DMS53 treated with DMSO at 0.1 percent for 48 hours (cell line): ENCODE measurements at regions not wholly inside any gene's neighbourhood (a gene's known extent, or its start where the extent isn't known, plus 50 kb on each side); places are given as distances from the start of the nearest gene placed in this dataset.

Experiments used
- DNase-seq: peaks from one replicate; lab custom pipeline; 2025; ENCODE audit not compliant: unreplicated experiment; lab: John Stamatoyannopoulos, UW

DNA sequence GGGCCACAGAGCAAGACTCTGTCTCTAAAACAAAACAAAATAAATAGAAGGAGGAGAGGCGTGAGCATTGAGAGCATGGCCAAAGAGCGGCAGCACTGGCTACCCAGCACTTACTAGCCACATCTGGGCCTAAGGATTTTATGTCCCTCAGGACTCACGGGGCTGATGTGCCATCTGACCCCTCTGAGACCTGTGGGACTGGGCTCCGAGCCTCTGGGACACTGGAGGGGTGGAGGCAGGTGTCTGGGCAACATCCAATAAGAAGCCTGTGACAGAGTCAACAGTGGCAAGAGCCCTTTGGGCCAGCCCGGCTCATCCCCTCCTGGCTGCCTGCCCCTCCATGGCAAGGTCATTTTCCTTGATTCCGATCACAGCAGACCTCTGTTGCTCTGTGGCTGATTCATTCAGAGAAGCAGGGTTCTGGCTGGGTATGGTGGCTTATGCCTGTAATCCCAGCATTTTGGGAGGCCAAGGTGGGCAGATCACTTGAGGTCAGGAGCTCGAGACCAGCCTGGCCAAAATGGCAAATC, 60.7 kb downstream of the RRM2 start:
- no peak for DNase-seq

DNA sequence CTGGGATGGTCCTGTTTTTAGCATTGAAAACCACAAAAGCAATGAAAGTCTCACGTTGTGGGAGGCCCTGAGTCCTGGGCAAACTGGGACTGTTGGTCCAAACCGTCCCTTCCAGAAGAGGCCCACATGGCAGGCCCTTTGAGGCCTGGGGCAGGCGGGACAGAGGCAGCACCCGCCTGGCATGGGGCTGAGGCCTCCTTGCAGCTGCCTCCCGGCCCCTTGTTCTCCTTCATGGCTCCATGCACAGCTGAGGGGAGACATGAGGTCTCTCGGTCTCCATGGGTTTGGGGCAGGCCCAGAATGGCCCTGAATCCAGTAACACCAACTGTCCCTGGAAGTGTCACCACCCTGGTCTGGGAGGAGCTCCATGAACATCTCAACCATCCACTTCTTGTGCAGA, 61.9 kb downstream of the RRM2 start:
- DNase-seq, result no peak

DNA sequence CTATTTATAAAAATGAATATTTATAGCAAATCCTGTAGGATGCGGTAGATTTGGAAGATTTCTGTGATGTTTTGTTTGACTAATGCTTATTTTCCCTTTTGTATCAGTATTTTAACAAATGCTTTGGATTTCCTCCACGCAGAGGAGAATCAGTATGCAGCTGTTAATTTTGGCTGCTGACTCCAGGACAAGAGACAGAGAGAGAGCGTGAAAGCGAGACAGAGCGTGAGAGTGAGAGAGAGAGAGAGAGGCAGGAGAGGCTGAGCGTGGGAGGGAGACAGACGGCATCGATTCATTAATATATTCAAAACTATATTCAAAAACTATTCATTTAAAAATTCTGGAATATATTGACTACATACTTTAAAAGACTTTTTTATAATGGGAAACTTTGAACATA, 62.5 kb downstream of the RRM2 start:
- no peak for DNase-seq

DNA sequence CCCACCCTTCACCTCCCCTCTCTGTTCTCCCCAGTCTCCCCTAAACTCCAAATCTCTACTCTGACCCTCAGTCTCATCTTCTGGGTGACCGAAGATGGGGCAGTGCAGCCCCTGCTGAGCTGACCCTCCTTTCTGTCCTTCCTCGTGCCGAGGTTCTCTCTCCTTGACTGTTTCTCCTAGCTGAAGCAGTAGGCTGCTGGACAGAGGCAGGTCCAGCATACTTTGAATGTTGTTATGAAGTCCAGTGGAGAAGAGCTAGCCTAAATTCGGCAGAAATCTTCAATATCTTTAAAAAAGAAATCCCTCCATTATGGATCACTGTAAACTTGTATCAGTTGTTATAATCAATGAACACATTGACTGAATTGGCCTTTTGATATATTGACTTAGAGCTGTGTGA, 63.2 kb downstream of the RRM2 start:
- no peak for DNase-seq

DNA sequence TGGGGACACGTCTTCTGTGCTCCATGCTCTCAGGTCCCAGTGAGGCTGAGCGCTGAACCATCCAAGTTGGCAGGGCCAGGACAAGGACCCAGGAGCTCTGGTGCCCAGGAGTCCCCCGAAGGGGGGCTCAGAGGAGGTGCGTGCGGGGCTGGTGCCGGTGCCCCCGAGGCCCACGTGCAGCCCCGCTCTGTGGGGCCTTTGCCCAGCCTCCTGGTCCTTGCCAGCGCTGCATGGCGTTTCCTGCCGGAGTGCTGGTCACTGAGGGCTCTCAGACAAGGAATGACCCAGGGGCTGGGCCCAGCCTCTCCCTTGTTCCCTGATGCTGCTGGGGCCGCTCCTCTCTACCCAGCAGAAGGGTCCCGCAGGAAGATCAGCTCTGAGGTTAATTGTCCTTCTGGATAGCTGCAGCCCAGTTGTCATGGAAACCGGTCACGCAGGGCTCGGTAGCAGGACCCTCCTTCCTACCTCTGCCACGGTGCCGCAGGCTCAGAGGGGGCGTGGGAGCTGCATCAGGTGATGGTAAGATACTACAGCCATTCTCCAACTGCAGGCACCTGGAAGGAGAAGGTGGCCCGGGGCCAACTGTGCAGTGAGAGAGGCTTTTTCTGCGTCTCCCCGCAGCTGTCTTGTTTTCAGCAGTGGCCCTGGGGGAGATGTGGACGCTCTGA, 64.5 kb downstream of the RRM2 start:
- DNase-seq, result no peak

DNA sequence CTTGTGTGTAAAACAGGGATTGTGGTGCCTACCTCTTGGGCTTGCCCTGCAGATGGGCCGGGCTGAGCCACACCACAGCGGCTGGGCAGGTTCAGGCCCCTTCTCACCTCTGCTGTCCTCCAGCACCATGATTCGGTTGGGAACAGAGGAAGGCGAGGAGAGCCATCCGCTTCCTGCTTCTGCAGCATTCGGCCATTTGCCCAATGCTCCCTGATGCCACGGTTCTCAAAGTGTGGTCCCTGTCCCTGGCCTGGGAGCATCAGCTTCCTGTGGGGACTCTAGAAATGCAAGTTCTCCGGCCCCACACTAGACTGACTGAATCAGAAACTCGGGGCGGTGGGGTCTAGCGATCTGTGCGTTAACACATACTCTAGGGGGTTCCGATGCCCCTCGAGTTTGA, 65.1 kb downstream of the RRM2 start:
- no peak for DNase-seq

DNA sequence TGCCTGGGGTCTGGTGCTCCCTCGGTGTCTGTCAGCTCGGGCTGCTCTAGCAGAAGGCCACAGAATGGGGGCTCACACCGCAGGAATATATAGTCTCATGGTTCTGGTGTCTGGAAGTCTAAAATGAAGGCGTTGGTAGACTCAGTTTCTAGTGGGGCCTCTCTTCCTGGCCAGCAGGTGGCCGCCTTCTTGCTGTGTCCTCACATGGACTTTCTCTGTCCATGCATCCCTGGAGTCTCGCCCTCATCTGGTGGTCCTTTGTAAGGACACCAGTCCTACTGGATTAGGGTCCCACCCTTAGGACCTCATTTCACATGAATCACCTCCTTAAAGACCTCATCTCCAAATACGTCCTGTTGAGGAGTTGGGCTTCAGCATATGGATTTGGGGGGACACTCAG, 65.7 kb downstream of the RRM2 start:
- DNase-seq, result no peak

DNA sequence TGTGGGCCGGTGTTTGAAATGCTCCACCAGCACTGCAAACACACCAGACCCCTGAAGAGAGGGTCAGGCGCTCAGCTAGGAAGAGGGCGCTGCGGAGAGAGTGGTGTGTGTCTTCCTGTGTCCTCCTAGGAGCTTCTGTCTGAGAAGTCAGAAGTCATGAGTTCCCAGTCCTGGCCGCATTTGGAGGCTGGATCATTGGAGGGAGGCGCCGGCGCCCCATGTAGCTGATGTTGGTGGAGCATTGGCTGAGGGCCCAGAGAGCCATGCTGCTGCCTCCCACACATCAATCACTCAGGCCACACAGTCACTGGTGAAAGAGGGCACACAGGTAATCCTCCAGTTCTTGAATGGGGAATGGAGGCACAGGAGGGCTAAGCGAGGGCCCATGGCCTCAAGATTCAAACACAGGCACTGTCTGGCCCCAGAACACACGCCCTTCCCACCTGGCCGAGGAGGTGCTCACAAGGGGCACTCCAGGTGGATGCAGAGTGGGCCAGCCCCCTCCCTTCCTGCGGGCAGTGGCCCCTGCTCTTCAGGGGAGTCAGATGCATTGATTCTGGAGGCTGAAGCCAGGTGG, 66.3 kb downstream of the RRM2 start:
- DNase-seq, result no peak

DNA sequence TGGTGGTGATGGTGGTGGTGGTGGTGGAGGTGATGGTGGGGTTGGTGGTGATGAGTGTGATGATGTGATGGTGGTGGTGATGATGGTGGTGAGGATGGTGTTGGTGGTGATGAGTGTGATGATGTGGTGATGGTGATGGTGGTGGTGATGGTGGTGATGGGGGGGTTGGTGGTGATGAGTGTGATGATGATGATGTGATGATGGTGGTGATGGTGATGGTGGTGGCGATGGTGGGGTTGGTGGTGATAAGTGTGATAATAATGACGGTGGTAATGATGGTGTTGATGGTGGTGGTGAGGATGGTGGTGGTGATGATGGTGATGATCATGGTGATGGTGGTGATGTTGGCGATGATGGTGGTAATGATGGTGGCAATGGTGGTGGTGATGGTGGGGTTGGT, 67.7 kb downstream of the RRM2 start:
- no peak for DNase-seq

DNA sequence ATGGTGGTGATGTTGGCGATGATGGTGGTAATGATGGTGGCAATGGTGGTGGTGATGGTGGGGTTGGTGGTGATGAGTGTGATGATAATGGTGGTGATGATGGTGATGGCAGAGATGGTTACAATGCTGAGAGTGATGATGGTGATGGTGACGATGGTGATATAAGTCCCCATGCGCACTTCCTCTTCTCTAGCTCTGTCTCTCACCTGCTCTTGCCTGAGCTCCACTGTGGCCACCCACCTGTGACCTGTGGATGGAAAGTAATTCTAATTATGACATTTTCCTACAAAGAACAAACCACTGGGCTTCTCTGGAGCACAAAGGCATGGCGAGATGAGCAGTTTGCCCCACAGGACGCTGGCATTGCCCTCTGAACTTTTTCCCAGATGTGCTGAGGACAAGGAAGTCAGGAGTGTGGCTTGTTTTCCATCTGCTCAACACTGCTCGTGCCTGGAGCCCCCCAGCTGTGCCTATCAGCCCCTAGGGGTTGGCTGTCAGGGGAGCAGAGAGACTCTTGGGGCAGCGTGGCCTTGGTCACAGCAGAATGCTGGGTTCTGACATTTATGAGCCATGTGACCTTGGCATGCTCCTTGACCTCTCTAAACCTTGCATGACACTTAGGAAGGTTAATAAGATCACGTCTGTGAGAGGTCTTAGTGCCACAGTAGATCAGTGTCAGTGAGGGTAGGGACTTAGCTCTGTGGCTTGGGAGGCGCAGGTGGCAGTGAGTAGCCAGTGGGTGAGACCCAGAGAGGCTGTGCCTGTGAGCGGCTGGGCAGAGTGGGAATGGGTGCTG, 68.4 kb downstream of the RRM2 start:
- DNase-seq, result no peak

DNA sequence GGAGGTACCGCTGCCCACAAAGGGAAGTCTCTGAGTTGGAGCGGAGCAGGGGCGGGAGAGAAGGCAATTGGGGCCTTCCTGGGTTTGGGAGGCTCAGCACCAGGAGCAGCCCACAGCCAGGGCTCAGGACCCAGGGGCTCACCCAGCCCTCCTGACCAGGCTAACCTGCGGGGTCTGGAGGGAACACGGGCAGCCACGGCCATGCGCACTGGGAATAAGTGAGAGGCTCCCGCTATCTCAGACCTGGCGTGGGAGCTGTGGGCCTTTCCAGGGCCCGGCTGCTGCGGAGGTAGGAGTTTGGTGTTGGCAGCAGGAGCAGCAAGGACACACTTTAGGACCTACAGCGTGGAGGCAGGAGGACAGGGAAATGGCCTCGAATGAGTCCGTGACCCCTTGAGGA, 69.0 kb downstream of the RRM2 start:
- no peak for DNase-seq

DNA sequence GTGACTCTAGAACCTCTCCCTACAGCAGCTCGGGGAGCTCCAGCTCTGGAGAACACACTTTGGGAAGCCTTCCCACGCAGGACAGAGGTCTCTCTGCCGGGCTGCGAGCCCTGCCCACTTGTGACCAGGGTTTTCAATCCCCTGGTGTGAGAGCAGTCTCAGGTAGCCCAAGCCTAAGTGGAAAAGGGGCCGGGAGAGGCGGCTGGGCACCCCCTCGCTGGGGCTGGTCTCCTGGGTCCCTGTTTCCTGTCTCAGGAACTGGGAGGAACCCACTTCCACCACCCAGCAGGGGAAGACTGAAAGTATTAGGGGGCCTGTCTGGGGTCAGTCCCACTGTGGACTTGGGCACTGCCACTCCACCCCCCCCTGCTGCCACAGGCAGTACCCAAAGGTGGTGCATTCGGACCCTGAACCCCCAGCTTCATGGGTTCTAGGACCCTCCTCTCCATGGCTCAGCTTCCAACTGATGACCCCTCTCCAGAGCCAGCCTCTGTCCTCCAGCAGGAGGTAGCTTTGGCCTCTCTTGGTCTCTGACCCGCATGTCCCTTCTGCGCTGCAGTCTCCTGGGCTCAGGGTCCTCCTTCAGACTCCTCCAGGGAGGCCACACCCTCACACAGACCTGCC, 70.0 kb downstream of the RRM2 start:
- no peak for DNase-seq

DNA sequence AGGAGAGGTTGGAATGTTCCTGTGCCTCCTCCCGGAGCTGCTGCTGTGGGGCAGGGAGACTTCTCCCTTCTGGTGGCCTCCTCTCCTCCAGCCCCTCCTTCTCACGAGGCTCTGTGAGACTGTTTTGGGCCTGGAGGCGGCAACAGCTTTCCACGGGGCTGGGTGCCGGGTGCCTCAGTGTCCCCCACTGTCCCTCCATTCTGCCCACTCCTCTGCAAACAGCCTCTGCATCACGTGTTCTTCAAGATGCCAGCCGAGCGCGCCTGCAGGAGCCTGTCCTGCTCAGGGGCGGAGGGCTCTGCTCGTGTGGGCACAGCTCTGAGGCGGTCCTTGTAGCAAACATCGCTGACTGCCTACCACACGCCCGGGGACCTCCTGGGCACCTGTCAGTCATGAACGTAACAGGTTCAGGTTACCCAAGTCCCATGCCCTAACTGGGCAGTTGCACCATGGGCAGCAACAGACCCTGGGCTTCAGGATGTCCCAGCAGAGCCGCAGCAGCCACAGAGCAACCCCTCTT, 70.8 kb downstream of the RRM2 start:
- DNase-seq, result no peak

DNA sequence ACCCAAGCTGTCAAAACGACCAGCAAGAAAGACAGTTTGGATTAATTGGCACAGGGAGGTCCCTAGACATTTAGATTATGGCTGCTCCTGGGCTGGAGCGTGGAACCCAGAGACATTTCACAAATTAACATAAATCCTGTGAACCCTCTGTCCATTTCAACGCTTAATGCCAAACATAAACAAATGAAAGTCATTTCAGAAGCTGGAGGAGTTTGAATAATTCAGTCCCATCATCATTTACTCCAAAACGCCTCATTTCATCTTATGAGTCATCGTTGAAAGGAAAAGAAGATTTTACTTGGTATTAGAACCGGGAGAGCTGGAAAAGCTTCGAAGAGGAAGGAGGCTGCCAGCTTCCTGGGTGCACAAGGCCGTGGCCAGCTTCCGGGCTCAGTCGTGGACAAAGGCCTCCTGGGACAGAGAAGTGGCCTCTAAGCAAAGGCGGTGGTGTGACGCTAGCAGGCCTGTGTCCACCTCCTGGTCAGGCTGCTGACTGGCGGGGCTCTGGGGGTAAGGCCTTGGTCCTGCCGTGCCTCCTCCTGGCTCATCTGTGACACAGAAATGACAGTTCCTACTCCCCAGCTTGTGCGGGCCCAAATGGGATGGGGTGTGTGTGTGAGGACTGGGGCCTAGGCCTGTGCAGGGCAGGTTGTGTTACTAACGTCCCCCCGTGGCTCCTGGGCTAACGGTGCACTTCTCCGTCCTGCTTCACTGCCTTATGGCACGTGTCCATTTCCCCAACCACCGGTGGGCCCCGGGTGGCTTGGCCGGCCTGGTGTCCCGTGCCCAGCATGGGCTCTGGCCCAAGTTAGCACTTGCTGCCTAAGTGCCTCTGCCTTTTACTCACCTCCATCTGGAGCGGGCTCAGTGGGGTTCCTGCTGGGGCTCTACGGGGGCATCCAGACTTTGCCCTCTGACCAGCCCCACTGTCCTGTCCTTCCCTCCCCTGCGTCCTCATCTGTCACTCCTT, 71.6 kb downstream of the RRM2 start:
- no peak for DNase-seq

DNA sequence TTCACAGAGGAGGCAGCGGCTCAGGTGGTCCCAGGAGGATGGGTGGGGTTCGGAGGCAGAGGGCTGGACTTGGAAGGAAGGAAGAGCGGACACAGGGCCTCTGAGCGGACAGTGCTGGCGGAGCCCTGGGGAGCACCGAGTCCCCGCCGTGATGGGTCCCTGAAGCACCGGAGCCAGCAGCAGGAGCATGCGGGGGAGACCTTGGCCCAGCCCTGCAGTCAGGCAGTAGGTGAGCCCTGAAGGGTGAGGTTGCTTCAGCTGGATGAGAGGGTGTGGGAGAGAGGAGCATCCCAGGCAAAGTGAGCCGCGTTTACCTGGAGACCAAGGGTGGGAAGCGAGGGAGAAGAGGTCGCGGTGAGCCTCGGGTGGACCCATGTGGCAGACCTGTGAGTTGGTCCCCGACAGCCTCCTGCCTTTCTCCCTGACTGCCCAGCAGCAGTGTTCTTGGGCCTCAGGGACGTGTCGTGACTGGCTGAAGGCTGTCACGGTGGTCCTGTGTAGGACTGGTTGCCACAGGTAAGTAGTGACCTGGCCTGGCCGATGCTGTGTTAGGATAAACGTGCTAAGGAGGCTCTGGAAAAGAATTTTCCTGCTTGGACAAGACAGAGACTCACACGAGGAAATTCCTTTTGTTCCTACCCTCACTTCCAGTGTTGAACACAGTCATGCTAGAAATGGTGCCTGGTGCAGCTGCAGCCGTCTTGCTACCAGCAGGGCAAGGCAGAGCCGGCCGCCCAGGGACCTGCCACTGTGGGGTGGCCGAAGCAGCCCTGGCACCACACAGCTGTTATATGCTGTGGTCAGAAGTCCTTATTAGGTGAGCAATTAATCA, 73.0 kb downstream of the RRM2 start:
- DNase-seq, result no peak

DNA sequence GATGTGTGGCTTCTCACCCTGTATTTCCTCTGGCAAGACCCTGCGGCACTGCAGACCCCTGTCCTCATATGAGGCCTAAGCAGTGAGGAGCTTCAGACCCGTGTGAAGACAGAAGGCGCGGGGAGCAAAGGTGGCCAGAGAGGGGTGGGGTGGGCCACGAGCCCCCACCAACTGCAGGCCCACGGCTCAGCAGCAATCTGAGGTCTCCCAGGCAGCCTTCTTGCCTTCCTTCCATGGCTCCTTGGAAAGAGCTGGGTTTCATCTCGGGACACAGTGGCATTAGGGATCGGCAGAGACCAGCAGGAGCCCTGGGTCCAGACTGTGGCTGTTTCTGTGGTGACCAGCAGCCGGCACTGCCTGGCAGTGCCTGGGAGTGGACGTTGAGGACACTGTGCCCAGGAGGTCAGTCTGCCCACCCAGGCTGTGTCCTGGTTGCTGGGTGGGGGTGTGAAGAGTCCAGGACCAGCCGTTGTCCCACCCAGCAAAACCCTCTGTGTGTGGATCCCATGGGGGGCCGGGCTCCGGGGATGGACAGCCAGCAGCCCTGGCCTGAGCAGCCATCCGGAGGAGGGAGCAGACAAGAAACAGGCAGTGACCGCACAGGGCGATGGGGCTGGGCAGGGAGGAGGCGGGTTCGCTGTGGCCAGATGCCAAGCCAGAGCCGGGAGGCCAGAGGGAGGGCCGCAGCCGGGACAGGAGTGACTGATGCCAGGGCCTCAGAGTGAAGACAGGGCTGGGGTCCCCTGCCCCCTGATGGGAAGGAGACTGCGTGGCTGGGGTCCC, 73.8 kb downstream of the RRM2 start:
- no peak for DNase-seq

DNA sequence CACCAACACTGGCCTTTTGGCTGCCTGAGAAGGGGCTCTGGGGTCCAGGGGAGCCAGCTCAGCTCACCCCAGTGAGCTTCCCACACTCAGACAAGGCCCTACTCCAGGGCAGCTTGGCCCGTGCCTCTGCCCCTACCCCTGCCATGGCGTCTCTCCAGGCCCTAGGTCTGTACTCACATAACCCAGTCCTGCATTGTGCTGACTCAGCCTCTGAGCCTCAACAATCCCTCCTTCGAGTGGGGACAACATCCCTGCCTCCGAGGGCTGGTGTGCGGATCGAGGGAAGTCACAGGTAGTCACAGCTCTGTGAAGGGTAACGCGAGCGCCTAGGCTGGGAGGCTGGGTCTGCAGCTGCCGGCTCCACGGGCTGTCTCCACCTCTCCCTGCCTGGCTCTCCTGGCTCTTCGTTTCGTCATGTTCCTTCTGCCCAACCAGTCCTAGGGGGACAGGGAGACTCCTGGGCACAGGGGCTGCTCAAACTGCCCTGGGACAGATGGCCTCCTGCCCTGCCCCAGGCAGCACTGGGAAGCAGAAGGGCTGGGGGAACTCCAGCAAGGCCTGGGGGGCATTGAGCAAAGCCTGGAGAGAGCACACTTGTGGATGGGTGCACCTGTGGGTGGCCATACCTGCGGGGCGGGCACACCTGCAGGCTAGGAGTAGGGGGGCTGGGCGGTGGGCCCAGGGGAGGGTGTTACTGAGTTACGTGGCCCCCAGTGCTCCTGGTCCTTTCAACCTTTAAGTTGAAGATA, 74.6 kb downstream of the RRM2 start:
- DNase-seq, result no peak

DNA sequence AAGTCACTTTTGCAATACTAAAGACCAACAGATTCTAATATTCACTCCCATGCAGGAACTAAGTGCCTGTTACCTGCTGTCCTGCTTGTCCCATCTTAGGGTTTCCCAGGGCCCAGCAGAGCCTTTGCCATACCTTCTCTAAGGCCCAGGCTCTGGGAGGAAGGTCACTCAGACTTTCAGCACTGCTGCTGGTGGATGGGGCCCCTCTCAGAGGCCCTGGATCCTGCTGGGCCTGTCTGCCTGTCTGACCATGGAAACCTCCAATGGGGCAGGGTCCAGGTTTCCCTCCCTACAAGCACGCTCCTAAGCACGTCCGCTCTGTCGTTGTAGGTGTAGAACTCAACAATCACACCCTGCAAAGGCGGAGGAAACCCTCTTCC, 75.1 kb downstream of the RRM2 start:
- DNase-seq, result no peak
